ENCODE measurements at regions not wholly inside any gene's neighbourhood (a gene's known extent, or its start where the extent isn't known, plus 50 kb on each side); places are given as distances from the start of the nearest gene placed in this dataset.
"Not testable (repeated sequence)": the region's sequence is repeated elsewhere in the genome, so short reads cannot be mapped to it uniquely, and the experiment has no call there.

GRCh38 chr10:36556468-36556867 is 568.9 kb upstream of the ANKRD30A start:
- no peak for DNase-seq (ENCODE audit: low read depth, low spot score)

- no peak for DNase-seq (ENCODE audit: low read depth, low spot score)
Measured at GRCh38 chr10:36555036-36555435, 570.4 kb upstream of the ANKRD30A start.

- DNase-seq (ENCODE audit: low read depth, low spot score) = no peak
Measured at GRCh38 chr10:36547965-36548364, 577.4 kb upstream of the ANKRD30A start.

GRCh38 chr10:36542493-36542892 is 582.9 kb upstream of the ANKRD30A start:
- no peak for DNase-seq (ENCODE audit: low read depth, low spot score)

GRCh38 chr10:36540611-36541010 is 584.8 kb upstream of the ANKRD30A start:
- DNase-seq (ENCODE audit: low read depth, low spot score) = no peak

- peak; percentile 8 for DNase-seq (ENCODE audit: low read depth, low spot score)
Measured at GRCh38 chr10:36538953-36539586, 586.3 kb upstream of the ANKRD30A start.

- peak; percentile 88 for DNase-seq (ENCODE audit: low read depth, low spot score)
Measured at GRCh38 chr10:36534471-36535002, 590.9 kb upstream of the ANKRD30A start.

- DNase-seq (ENCODE audit: low read depth, low spot score) = no peak
Measured at GRCh38 chr10:36533861-36534260, 591.5 kb upstream of the ANKRD30A start.

GRCh38 chr10:36533316-36533715 is 592.1 kb upstream of the ANKRD30A start:
- DNase-seq (ENCODE audit: low read depth, low spot score) = no peak

- DNase-seq (ENCODE audit: low read depth, low spot score) = no peak
Measured at GRCh38 chr10:36531621-36532020, 593.8 kb upstream of the ANKRD30A start.

- DNase-seq (ENCODE audit: low read depth, low spot score) = no peak
Measured at GRCh38 chr10:36526033-36526432, 599.4 kb upstream of the ANKRD30A start.

GRCh38 chr10:36524126-36524525 is 601.3 kb upstream of the ANKRD30A start:
- DNase-seq (ENCODE audit: low read depth, low spot score) = not testable (repeated sequence)

- no peak for DNase-seq (ENCODE audit: low read depth, low spot score)
Measured at GRCh38 chr10:36519909-36520308, 605.5 kb upstream of the ANKRD30A start.

- DNase-seq (ENCODE audit: low read depth, low spot score) = no peak
Measured at GRCh38 chr10:36516281-36516680, 609.1 kb upstream of the ANKRD30A start.

- DNase-seq (ENCODE audit: low read depth, low spot score) = no peak
Measured at GRCh38 chr10:36515319-36515718, 610.1 kb upstream of the ANKRD30A start.

- DNase-seq (ENCODE audit: low read depth, low spot score) = no peak
Measured at GRCh38 chr10:36507715-36508114, 617.7 kb upstream of the ANKRD30A start.

- no peak for DNase-seq (ENCODE audit: low read depth, low spot score)
Measured at GRCh38 chr10:36506697-36507496, 618.5 kb upstream of the ANKRD30A start.

GRCh38 chr10:36506261-36506660 is 619.1 kb upstream of the ANKRD30A start:
- no peak for DNase-seq (ENCODE audit: low read depth, low spot score)

- no peak for DNase-seq (ENCODE audit: low read depth, low spot score)
Measured at GRCh38 chr10:36504758-36505157, 620.6 kb upstream of the ANKRD30A start.

- no peak for DNase-seq (ENCODE audit: low read depth, low spot score)
Measured at GRCh38 chr10:36500266-36500665, 625.1 kb upstream of the ANKRD30A start.

- DNase-seq (ENCODE audit: low read depth, low spot score) = no peak
Measured at GRCh38 chr10:36499693-36500092, 625.7 kb upstream of the ANKRD30A start.

GRCh38 chr10:36496758-36497157 is 628.6 kb upstream of the ANKRD30A start:
- no peak for DNase-seq (ENCODE audit: low read depth, low spot score)

GRCh38 chr10:36494371-36494770 is 631.0 kb upstream of the ANKRD30A start:
- DNase-seq (ENCODE audit: low read depth, low spot score) = no peak

Data from brain pericyte (primary cell).